ENCODE measurements at regions not wholly inside any gene's neighbourhood (a gene's known extent, or its start where the extent isn't known, plus 50 kb on each side); places are given as distances from the start of the nearest gene placed in this dataset.

DNA sequence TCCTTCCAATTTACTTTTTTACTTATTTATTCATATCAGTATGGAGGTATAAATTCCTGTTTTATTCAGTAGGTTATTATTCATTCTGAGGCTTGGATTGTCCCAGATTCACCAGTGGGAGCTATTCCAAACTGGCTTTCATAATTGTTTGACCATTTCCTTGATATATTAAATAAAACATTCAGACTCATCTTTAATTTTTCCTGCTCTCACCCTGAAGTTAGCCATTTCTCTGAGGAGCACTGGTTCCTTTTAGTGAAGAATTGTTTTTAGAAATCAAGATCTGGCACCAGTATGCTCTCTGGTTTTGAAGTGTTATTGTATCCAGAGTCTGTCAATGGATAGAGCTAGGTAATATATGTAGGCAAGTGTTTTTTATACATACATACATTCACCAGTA lies 66.9 kb upstream of the DCBLD2 start:
- no peaks in the 10 kb centered on the region for H3K9me3 ChIP-seq (ENCODE audit: control insufficient read depth, low read depth, low read length)
- no peak overlapping the region for H2BK120ac ChIP-seq (ENCODE audit: low read depth, low read length, poor library complexity, severe bottlenecking)
- Mint-ChIP-seq H3K4me1 (no peaks in the 10 kb centered on the region), H3K9me3 (peaks cover 0 to 3% of the 10 kb centered on the region in 2 experiments; a peak in 1 of 5 replicates), H3K4me3 (no peak overlapping the region), H3K27me3 (ENCODE audit: low read depth) (no peaks in the 10 kb centered on the region), H3K27ac (no peak overlapping the region), H3K36me3 (ENCODE audit: insufficient read depth in 1 of 3, low read depth in 3 of 3) (peaks cover 0 to 3% (median 3%) of the 10 kb centered on the region in 3 experiments; a peak in 3 of 7 replicates)
- no peaks in the 10 kb centered on the region; the same call in 1 of the 2 replicates for H3K4me1 ChIP-seq (ENCODE audit: insufficient read depth, low read length)
- TF ChIP-seq CTCF (conservative IDR thresholded peaks at IDR 0.05) = no peak
- no peak overlapping the region for H4K5ac ChIP-seq (ENCODE audit: insufficient read length, low read depth, low read length)
- H3K23ac ChIP-seq (ENCODE audit: insufficient read length, low read depth, low read length) = no peak overlapping the region
- H3K18ac ChIP-seq (ENCODE audit: insufficient read length, low read depth, low read length) = no peak overlapping the region
- H4K20me1 ChIP-seq (ENCODE audit: control insufficient read depth, insufficient read depth, insufficient read length) = no peaks in the 10 kb centered on the region
- H3K14ac ChIP-seq (ENCODE audit: insufficient read depth, low read length) = no peak overlapping the region
- H2BK12ac ChIP-seq (ENCODE audit: insufficient read length, low read depth, low read length) = no peak overlapping the region
- H3K4me2 ChIP-seq (ENCODE audit: insufficient read depth, insufficient read length, low read length) = no peak overlapping the region
- H3K79me2 ChIP-seq (ENCODE audit: insufficient read depth, low read length) = no peaks in the 10 kb centered on the region
- no peak overlapping the region for H2AFZ ChIP-seq (ENCODE audit: low read length)
- no peak overlapping the region for H4K91ac ChIP-seq (ENCODE audit: insufficient read length, low read depth, low read length)
- H3K79me1 ChIP-seq (ENCODE audit: insufficient read depth, low read depth, low read length, poor library complexity, severe bottlenecking) = no peaks in the 10 kb centered on the region
- H2BK20ac ChIP-seq (ENCODE audit: low read depth, low read length, poor library complexity, severe bottlenecking) = no peak overlapping the region
- H2AK5ac ChIP-seq (ENCODE audit: insufficient read length, low read length) = no peak overlapping the region
- no peaks in the 10 kb centered on the region for H3K27me3 ChIP-seq (ENCODE audit: insufficient read depth, low read length)
- no peaks in the 10 kb centered on the region for H3K23me2 ChIP-seq (ENCODE audit: insufficient read length, low read depth, low read length, poor library complexity, severe bottlenecking)
- H4K8ac ChIP-seq (replicated peaks; ENCODE audit: insufficient read length, low read depth, low read length) = no peak overlapping the region
- H3K4ac ChIP-seq (ENCODE audit: low read depth, low read length) = no peak overlapping the region
- no peak for DNase-seq
- H3K56ac ChIP-seq (ENCODE audit: insufficient read length, low read depth, low read length) = no peak overlapping the region
- H2BK5ac ChIP-seq (ENCODE audit: insufficient read length, low read length) = no peak overlapping the region
- H3T11ph ChIP-seq (ENCODE audit: low read length) = no peak overlapping the region
- H3K27ac ChIP-seq (ENCODE audit: insufficient read length, low read depth, low read length) = no peak overlapping the region
- H3K9ac ChIP-seq (ENCODE audit: extremely low read depth, insufficient read length, low read length) = no peak overlapping the region
- no peak overlapping the region for H2BK15ac ChIP-seq (ENCODE audit: low read depth, low read length)
